Endothelial cell of umbilical vein (primary cell): ENCODE measurements at regions not wholly inside any gene's neighbourhood (a gene's known extent, or its start where the extent isn't known, plus 50 kb on each side); places are given as distances from the start of the nearest gene placed in this dataset.

Experiments
- BruUV-seq: library from RNA; stranded (reverse); fragments of 400-500 nt; replicated peaks from 2 replicates; lab custom pipeline; 2021; lab: Mats Ljungman, UMichigan
- CTCF ChIA-PET: fragments of 300-600, 350-600 bp; sonication (Branson Sonifier 250); formaldehyde crosslinking; loops from one replicate; lab custom pipeline; 2021; ENCODE audit warnings: antibody characterized with exemption, inconsistent platforms; lab: Charles Lee
- POLR2A ChIA-PET: fragments of 300-600, 350-600 bp; sonication (Branson Sonifier 250); formaldehyde crosslinking; loops from one replicate; lab custom pipeline; 2021; ENCODE audit warnings: antibody characterized with exemption, inconsistent platforms; lab: Charles Lee
- DNase-seq: peaks from one replicate; pipeline ENCODE4 v3.0.0-alpha.2; 2011; ENCODE audit warnings: low read depth, low spot score
- FAIRE-seq: peaks from 2 replicates; lab custom pipeline; 2011; peaks lifted over from hg19 to GRCh38; lab: Jason Lieb, UNC
- H2AFZ ChIP-seq: 2 replicates; pipeline ENCODE4 v1.6.0; 2012; ENCODE audit warnings: low read depth, low read length, control low read depth, inconsistent platforms
- H3K27ac ChIP-seq: 2 replicates; pipeline ENCODE4 v1.5.1; 2011; ENCODE audit warnings: low read depth, mild to moderate bottlenecking, control low read depth, low read length, moderate library complexity; ENCODE audit not compliant: insufficient read depth
- H3K27me3 ChIP-seq, 2 experiments: 2 replicates each; pipeline versions ENCODE4 v1.6.0 to v1.6.1; 2011; ENCODE audit warnings: low read length in 2 of 2, mixed read lengths in 1 of 2; ENCODE audit not compliant: control insufficient read depth in 2 of 2, insufficient read depth in 2 of 2
- H3K36me3 ChIP-seq, 2 experiments: 2 replicates in 1 of 2; 3 replicates in 1 of 2; pipeline ENCODE4 v1.5.1; 2011; ENCODE audit warnings: low read length in 2 of 2, mild to moderate bottlenecking in 1 of 2, moderate library complexity in 1 of 2; ENCODE audit not compliant: control insufficient read depth in 2 of 2, insufficient read depth in 2 of 2; ENCODE audit errors: extremely low read depth in 1 of 2
- H3K4me1 ChIP-seq: 3 replicates; pipeline ENCODE4 v1.5.1; 2011; ENCODE audit warnings: mild to moderate bottlenecking, low read length; ENCODE audit not compliant: control insufficient read depth, insufficient read depth; ENCODE audit errors: extremely low read depth
- H3K4me2 ChIP-seq: 2 replicates; pipeline ENCODE4 v1.6.1; 2011; ENCODE audit warnings: low read length, control low read depth, mixed read lengths; ENCODE audit not compliant: insufficient read depth
- H3K4me3 ChIP-seq, 3 experiments: fragments of 200-600 bp in 1 of 3; sonication (generic), shearing (Covaris generic) in 1 of 3; replicated peaks in 1 of 3; 2 replicates each; pipeline ENCODE4 v1.5.1; 2011 to 2016; ENCODE audit warnings: control low read depth in 3 of 3, low read length in 3 of 3, mild to moderate bottlenecking in 2 of 3, inconsistent platforms in 1 of 3, low read depth in 1 of 3, moderate library complexity in 1 of 3; ENCODE audit not compliant: insufficient read depth in 1 of 3
- H3K79me2 ChIP-seq: 2 replicates; pipeline ENCODE4 v1.6.0; 2012; ENCODE audit warnings: low read length, inconsistent platforms; ENCODE audit not compliant: control insufficient read depth, insufficient read depth
- H3K9ac ChIP-seq: replicated peaks from 2 replicates; pipeline ENCODE3; 2011; ENCODE audit warnings: low read length, control low read depth; ENCODE audit not compliant: insufficient read depth; ENCODE audit errors: extremely low read depth
- H3K9me1 ChIP-seq: replicated peaks from 3 replicates; pipeline ENCODE4 v1.6.0; 2011; ENCODE audit warnings: mild to moderate bottlenecking, low read length; ENCODE audit not compliant: control insufficient read depth, insufficient read depth; ENCODE audit errors: extremely low read depth
- H3K9me3 ChIP-seq: replicated peaks from 2 replicates; pipeline ENCODE4 v1.5.1; 2012; ENCODE audit warnings: low read length, inconsistent platforms; ENCODE audit not compliant: control insufficient read depth, insufficient read depth
- H4K20me1 ChIP-seq: replicated peaks from 2 replicates; pipeline ENCODE3; 2011; ENCODE audit warnings: mild to moderate bottlenecking, low read length; ENCODE audit not compliant: control insufficient read depth, insufficient read depth; ENCODE audit errors: extremely low read depth
- CTCF ChIP-seq, 2 donors: IDR thresholded peaks; 1 replicate in 1 of 2; 2 replicates in 1 of 2; pipeline ENCODE4 v1.5.1; 2011; ENCODE audit warnings: low read length in 2 of 2, mild to moderate bottlenecking in 2 of 2, moderate library complexity in 2 of 2, control low read depth in 1 of 2, inconsistent platforms in 1 of 2, low read depth in 1 of 2; ENCODE audit not compliant: insufficient read depth in 1 of 2; ENCODE audit errors: extremely low read depth in 1 of 2
- EZH2 ChIP-seq: IDR thresholded peaks from 2 replicates; pipeline ENCODE4 v1.6.1; 2012; ENCODE audit warnings: borderline replicate concordance, low read depth, mild to moderate bottlenecking, moderate library complexity, low read length, inconsistent platforms; ENCODE audit not compliant: severe bottlenecking
- FOS ChIP-seq: IDR thresholded peaks from 2 replicates; pipeline ENCODE4 v1.6.1; 2011; ENCODE audit warnings: mild to moderate bottlenecking, low read length, moderate library complexity, borderline replicate concordance; ENCODE audit not compliant: insufficient read depth
- GATA2 ChIP-seq: IDR thresholded peaks from 2 replicates; pipeline ENCODE4 v1.7.0; 2011; ENCODE audit warnings: low read depth, mild to moderate bottlenecking, moderate library complexity, mixed read lengths, low read length; ENCODE audit not compliant: insufficient read length, insufficient read depth
- JUN ChIP-seq: IDR thresholded peaks from 2 replicates; pipeline ENCODE4 v1.6.1; 2011; ENCODE audit warnings: borderline replicate concordance, low read depth; ENCODE audit not compliant: insufficient read length, insufficient read depth
- MAX ChIP-seq: IDR thresholded peaks from 2 replicates; pipeline ENCODE4 v1.6.1; 2011; ENCODE audit not compliant: insufficient read depth, insufficient read length
- MYC ChIP-seq: IDR thresholded peaks from one replicate; pipeline ENCODE4 v1.6.1; 2011; ENCODE audit warnings: mild to moderate bottlenecking, low read depth, low read length
- POLR2A ChIP-seq: IDR thresholded peaks from 2 replicates; pipeline ENCODE4 v1.6.1; 2012; ENCODE audit warnings: low read depth, mild to moderate bottlenecking, control low read depth, low read length
- POLR2AphosphoS5 ChIP-seq: IDR thresholded peaks from 2 replicates; pipeline ENCODE4 v1.6.1; 2012; ENCODE audit warnings: low read depth, mild to moderate bottlenecking, control low read depth, low read length, moderate library complexity; ENCODE audit not compliant: insufficient read depth
- dilution Hi-C: fragments of 300-500 bp; cut with MboI; formaldehyde crosslinking; loops from one replicate; pipeline ENCODE4 v1.15.0; 2019; ENCODE audit warnings: low sequenced_read_pairs; ENCODE audit not compliant: extremely low pct_ligation_motif_present
- intact Hi-C: fragments of 100-400 bp; cut with micrococcal nuclease; formaldehyde crosslinking; loops from one replicate; pipeline ENCODE4 v1.10.0; 2022

- no peaks in the 10 kb centered on the region for H3K9me3 ChIP-seq
- no peaks in the 10 kb centered on the region for H3K9me1 ChIP-seq
- no peak overlapping the region for H3K9ac ChIP-seq
- no peak for FAIRE-seq
- no peaks in the 10 kb centered on the region for H3K27me3 ChIP-seq
- no peaks in the 10 kb centered on the region for H4K20me1 ChIP-seq
- no peak overlapping the region for H3K4me2 ChIP-seq
- no TSS peak for BruUV-seq
- POLR2A ChIA-PET = no interaction called here
- no peak for DNase-seq
- CTCF ChIA-PET = interaction anchor here (1.1 kb wide), 1 partner anchor 12 kb away, joined by 3 read pairs; no protein-coding TSS in a partner anchor
- no peaks in the 10 kb centered on the region for H3K79me2 ChIP-seq
- H3K4me1 ChIP-seq = no peaks in the 10 kb centered on the region
- dilution Hi-C loops (no loop called here), intact Hi-C loops (no loop called here)
- H3K27ac ChIP-seq = no peak overlapping the region
- H3K36me3 ChIP-seq = no peaks in the 10 kb centered on the region
- no peak for TF ChIP-seq MYC
- TF ChIP-seq JUN = no peak
- no peak for TF ChIP-seq POLR2AphosphoS5
- TF ChIP-seq EZH2 = no peak
- TF ChIP-seq MAX = no peak
- no peak for TF ChIP-seq FOS
- TF ChIP-seq POLR2A = no peak
- TF ChIP-seq GATA2 = no peak
- TF ChIP-seq CTCF (IDR thresholded peaks at IDR 0.05; ENCODE audit: extremely low read depth in 1 of 2, insufficient read depth in 1 of 2, low read depth in 1 of 2, low read length in 2 of 2) = no peak
- no peak overlapping the region for H3K4me3 ChIP-seq
- no peak overlapping the region for H2AFZ ChIP-seq
Measured at GRCh38 chr2:216932863-216933548, 73.1 kb upstream of the TNP1 start.
